Natural killer cell (primary cell): ENCODE measurements at regions not wholly inside any gene's neighbourhood (a gene's known extent, or its start where the extent isn't known, plus 50 kb on each side); places are given as distances from the start of the nearest gene placed in this dataset.

ENCODE experiments used
- ATAC-seq, 3 donors: fragments of 150-1000 bp in 2 of 3; fragments of 200-7000 bp in 1 of 3; cut with Tn5 transposase; 1 replicate in 1 of 3; 2 replicates in 2 of 3; pipeline ENCODE4 v1.10.0; 2021; ENCODE audit warnings: mild to moderate bottlenecking in 2 of 3, moderate library complexity in 2 of 3
- DNase-seq, 2 donors: peaks; one replicate each; pipeline versions ENCODE4 v3.0.0 to v3.0.0-alpha.2; 2013 to 2021; ENCODE audit warnings: mixed read lengths in 1 of 2
- H3K27ac ChIP-seq: one replicate; pipeline ENCODE4 v1.5.1; 2013; ENCODE audit warnings: mild to moderate bottlenecking, low read length
- H3K27me3 ChIP-seq: one replicate; pipeline ENCODE4 v1.6.1; 2013; ENCODE audit warnings: low read length; ENCODE audit not compliant: control insufficient read depth, insufficient read depth
- H3K36me3 ChIP-seq: one replicate; pipeline ENCODE4 v1.6.1; 2013; ENCODE audit warnings: low read length; ENCODE audit not compliant: control insufficient read depth, insufficient read depth
- H3K4me1 ChIP-seq: one replicate; pipeline ENCODE4 v1.6.1; 2013; ENCODE audit warnings: low read length; ENCODE audit not compliant: control insufficient read depth, insufficient read depth
- H3K4me3 ChIP-seq: one replicate; pipeline ENCODE4 v1.5.1; 2013; ENCODE audit warnings: low read length
- H3K9me3 ChIP-seq: one replicate; pipeline ENCODE4 v1.6.1; 2013; ENCODE audit warnings: low read length; ENCODE audit not compliant: control insufficient read depth, insufficient read depth
- H3K27ac Mint-ChIP-seq, 2 donors: one replicate each; pipeline ENCODE4 v1.8.0; 2022; ENCODE audit warnings: mild to moderate bottlenecking in 2 of 2, mixed read lengths in 2 of 2, moderate library complexity in 1 of 2
- H3K27me3 Mint-ChIP-seq, 2 donors: one replicate each; pipeline ENCODE4 v1.8.0; 2022; ENCODE audit warnings: low read depth in 2 of 2, mixed read lengths in 2 of 2
- H3K36me3 Mint-ChIP-seq: one replicate; pipeline ENCODE4 v1.8.0; 2022; ENCODE audit warnings: mixed read lengths
- H3K4me1 Mint-ChIP-seq, 2 donors: one replicate each; pipeline ENCODE4 v1.8.0; 2022; ENCODE audit warnings: mixed read lengths in 2 of 2
- H3K4me3 Mint-ChIP-seq: one replicate; pipeline ENCODE4 v1.8.0; 2022; ENCODE audit warnings: mild to moderate bottlenecking, moderate library complexity, mixed read lengths
- H3K9me3 Mint-ChIP-seq, 2 donors: one replicate each; pipeline ENCODE4 v1.8.0; 2022; ENCODE audit warnings: mixed read lengths in 2 of 2
- WGBS: methylation state at CpG from one replicate; pipeline ENCODE4 v1.1.7; 2013; ENCODE audit warnings: missing lambda C conversion rate; ENCODE audit not compliant: insufficient coverage; 5-methylcytosine and 5-hydroxymethylcytosine counted together
- intact Hi-C: fragments of 100-400 bp; cut with micrococcal nuclease; formaldehyde crosslinking; loops from one replicate; pipeline ENCODE4 v1.14.2; 2022
- TF ChIP-seq, protein P1 (sequence below): fragments of 200-600 bp; IDR thresholded peaks from one replicate; pipeline ENCODE4 v1.8.0; 2022; ENCODE audit warnings: antibody characterized with exemption

- ATAC-seq (no peak), DNase-seq (no peak)
- no peak overlapping the region for H3K4me3 Mint-ChIP-seq
- no peaks in the 10 kb centered on the region for H3K4me1 ChIP-seq
- H3K36me3 ChIP-seq, result no peaks in the 10 kb centered on the region
- no peaks in the 10 kb centered on the region for H3K36me3 Mint-ChIP-seq
- peaks cover 8 to 14% of the 10 kb centered on the region in 2 donors for H3K27me3 Mint-ChIP-seq
- no peaks in the 10 kb centered on the region for H3K27me3 ChIP-seq
- no peaks in the 10 kb centered on the region for H3K4me1 Mint-ChIP-seq
- H3K27ac ChIP-seq, result no peak overlapping the region
- no peak overlapping the region for H3K27ac Mint-ChIP-seq
- TF ChIP-seq, protein P1, sequence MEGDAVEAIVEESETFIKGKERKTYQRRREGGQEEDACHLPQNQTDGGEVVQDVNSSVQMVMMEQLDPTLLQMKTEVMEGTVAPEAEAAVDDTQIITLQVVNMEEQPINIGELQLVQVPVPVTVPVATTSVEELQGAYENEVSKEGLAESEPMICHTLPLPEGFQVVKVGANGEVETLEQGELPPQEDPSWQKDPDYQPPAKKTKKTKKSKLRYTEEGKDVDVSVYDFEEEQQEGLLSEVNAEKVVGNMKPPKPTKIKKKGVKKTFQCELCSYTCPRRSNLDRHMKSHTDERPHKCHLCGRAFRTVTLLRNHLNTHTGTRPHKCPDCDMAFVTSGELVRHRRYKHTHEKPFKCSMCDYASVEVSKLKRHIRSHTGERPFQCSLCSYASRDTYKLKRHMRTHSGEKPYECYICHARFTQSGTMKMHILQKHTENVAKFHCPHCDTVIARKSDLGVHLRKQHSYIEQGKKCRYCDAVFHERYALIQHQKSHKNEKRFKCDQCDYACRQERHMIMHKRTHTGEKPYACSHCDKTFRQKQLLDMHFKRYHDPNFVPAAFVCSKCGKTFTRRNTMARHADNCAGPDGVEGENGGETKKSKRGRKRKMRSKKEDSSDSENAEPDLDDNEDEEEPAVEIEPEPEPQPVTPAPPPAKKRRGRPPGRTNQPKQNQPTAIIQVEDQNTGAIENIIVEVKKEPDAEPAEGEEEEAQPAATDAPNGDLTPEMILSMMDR, result no peak
- intact Hi-C loops, result no loop called here
- no peak overlapping the region for H3K4me3 ChIP-seq
- H3K9me3 ChIP-seq, result no peaks in the 10 kb centered on the region
- H3K9me3 Mint-ChIP-seq, result peaks cover 0 to 2% of the 10 kb centered on the region in 2 donors
- WGBS, result 84% methylated on average over 6 of the region's 6 CpGs
These were observed 148.6 kb upstream of the EXOC2 start for GRCh38 chr6:841569-841968.

GRCh38 chr6:839201-839600 lies 146.3 kb upstream of the EXOC2 start:
- peaks cover 3 to 5% of the 10 kb centered on the region in 2 donors for H3K9me3 Mint-ChIP-seq
- Histone ChIP-seq H3K4me1 (no peaks in the 10 kb centered on the region), H3K27me3 (no peaks in the 10 kb centered on the region), H3K27ac (no peak overlapping the region), H3K9me3 (peaks cover 2% of the 10 kb centered on the region), H3K4me3 (no peak overlapping the region), H3K36me3 (no peaks in the 10 kb centered on the region)
- TF ChIP-seq, protein P1, result no peak
- peaks cover 0 to 3% of the 10 kb centered on the region in 2 donors for H3K4me1 Mint-ChIP-seq
- intact Hi-C loops, result no loop called here
- no peak for ATAC-seq
- H3K27me3 Mint-ChIP-seq, result peaks cover 15 to 16% of the 10 kb centered on the region in 2 donors
- DNase-seq, result no peak
- H3K36me3 Mint-ChIP-seq, result no peaks in the 10 kb centered on the region
- H3K27ac Mint-ChIP-seq, result no peak overlapping the region
- WGBS, result 83% methylated on average over 1 of the region's 2 CpGs
- H3K4me3 Mint-ChIP-seq, result no peak overlapping the region

- TF ChIP-seq, protein P1, result no peak
- Histone ChIP-seq H3K27ac (no peak overlapping the region), H3K4me1 (no peaks in the 10 kb centered on the region), H3K36me3 (no peaks in the 10 kb centered on the region), H3K4me3 (no peak overlapping the region), H3K9me3 (peaks cover 7% of the 10 kb centered on the region), H3K27me3 (no peaks in the 10 kb centered on the region)
- H3K36me3 Mint-ChIP-seq, result no peaks in the 10 kb centered on the region
- 89% methylated on average over 4 of the region's 4 CpGs for WGBS
- peaks cover 13 to 15% of the 10 kb centered on the region in 2 donors for H3K27me3 Mint-ChIP-seq
- DNase-seq (no peak), ATAC-seq (no peak)
- no peak overlapping the region for H3K4me3 Mint-ChIP-seq
- peaks cover 4 to 7% of the 10 kb centered on the region in 2 donors for H3K9me3 Mint-ChIP-seq
- H3K27ac Mint-ChIP-seq, result no peak overlapping the region
- peaks cover 0 to 5% of the 10 kb centered on the region in 2 donors for H3K4me1 Mint-ChIP-seq
- intact Hi-C loops, result no loop called here
These were observed 144.4 kb upstream of the EXOC2 start for GRCh38 chr6:837380-837779.

DNA sequence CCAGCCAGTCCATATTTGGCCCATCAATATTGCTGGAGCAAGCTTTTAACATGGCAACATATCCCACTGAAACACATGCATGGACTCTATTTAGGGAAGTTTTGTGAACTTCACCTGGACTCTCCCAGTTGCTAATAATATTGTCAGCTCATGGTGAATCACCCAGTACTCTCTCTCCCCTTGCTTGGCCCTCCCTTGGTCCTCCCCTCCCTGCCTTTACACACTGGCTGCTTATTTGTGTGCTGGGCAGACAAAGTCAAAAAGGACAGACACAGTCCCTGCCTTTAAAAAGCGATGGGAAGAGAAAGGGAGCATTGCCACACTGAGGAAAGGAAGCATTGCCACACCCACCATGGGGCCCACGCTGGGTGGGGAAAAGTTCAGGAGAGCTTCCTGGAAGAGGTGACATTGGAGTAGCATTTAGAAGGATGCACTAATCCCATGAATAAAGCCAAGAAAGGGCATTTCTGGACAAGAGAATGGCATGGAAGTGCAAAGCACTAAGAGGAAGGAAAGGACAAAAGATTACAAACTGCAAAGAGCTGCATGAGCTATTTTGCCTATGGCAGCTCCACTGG lies 143.4 kb upstream of the EXOC2 start:
- H3K36me3 ChIP-seq, result no peaks in the 10 kb centered on the region
- H3K4me1 Mint-ChIP-seq, result peaks cover 0 to 5% of the 10 kb centered on the region in 2 donors
- peaks cover 4 to 7% of the 10 kb centered on the region in 2 donors for H3K9me3 Mint-ChIP-seq
- no peaks in the 10 kb centered on the region for H3K4me1 ChIP-seq
- peaks cover 10 to 15% of the 10 kb centered on the region in 2 donors for H3K27me3 Mint-ChIP-seq
- TF ChIP-seq, protein P1, result no peak
- peaks cover 7% of the 10 kb centered on the region for H3K9me3 ChIP-seq
- DNase-seq, result no peak
- no peaks in the 10 kb centered on the region for H3K27me3 ChIP-seq
- H3K4me3 ChIP-seq, result no peak overlapping the region
- H3K36me3 Mint-ChIP-seq, result no peaks in the 10 kb centered on the region
- H3K27ac Mint-ChIP-seq, result no peak overlapping the region
- intact Hi-C loops, result no loop called here
- no peak overlapping the region for H3K4me3 Mint-ChIP-seq
- 85% methylated on average over 2 of the region's 2 CpGs for WGBS
- ATAC-seq, result no peak
- no peak overlapping the region for H3K27ac ChIP-seq
